EL (cell line): ENCODE measurements at regions not wholly inside any gene's neighbourhood (a gene's known extent, or its start where the extent isn't known, plus 50 kb on each side); places are given as distances from the start of the nearest gene placed in this dataset.
"Not testable (repeated sequence)": the region's sequence is repeated elsewhere in the genome, so short reads cannot be mapped to it uniquely, and the experiment has no call there.

Experiments used
- DNase-seq: peaks from one replicate; pipeline ENCODE4 v3.0.0-alpha.2; 2016

GRCh38 chr3:125697979-125698640, 102.8 kb upstream of the OSBPL11 start:
- peak; percentile 44 for DNase-seq

- DNase-seq: no peak
Observed at GRCh38 chr3:125715651-125716050, 120.4 kb upstream of the OSBPL11 start.

DNA sequence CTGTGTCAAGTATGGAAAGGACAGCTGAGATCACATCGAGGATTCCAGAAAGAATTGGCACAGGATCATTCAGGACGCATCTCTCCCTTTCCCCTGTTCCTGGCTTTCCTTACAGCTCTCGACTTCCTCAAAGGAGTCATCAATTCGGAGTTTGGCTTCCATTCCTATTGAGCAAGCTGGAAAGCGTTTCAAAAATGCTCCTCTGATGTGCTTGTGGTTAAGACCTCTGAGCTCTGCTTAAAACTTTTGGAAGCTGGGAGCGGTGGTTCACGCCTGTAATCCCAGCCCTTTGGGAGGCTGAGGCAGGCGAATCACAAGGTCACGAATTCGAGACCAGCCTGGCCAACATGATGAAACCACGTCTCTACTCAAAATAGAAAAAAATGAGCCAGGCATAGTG, 136.9 kb upstream of the OSBPL11 start:
- DNase-seq: peak; percentile 91

- peak; percentile 48 for DNase-seq
Observed at GRCh38 chr3:125741991-125742718, 146.9 kb upstream of the OSBPL11 start.

GRCh38 chr3:125742845-125743244, 147.5 kb upstream of the OSBPL11 start:
- peak; percentile 77 for DNase-seq

GRCh38 chr3:125757050-125757449, 161.8 kb upstream of the OSBPL11 start:
- DNase-seq: not testable (repeated sequence)

DNA sequence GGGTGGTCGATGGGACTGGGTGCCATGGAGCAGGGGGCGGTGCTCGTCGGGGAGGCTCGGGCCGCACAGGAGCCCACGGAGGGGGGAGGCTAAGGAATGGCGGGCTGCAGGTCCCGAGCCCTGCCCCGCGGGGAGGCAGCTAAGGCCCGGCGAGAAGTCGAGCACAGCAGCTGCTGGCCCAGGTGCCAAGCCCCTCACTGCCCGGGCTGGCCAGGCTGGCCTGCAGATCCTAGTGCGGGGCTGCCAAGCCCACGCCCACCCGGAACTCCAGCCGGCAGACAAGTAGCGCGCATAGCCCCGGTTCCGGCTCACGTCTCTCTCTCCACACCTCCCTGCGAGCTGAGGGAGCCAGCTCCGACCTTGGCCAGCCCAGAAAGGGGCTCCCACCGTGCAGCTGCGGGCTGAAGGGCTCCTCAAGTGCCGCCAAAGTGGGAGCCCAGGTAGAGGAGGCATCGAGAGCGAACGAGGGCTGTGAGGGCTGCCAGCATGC, 163.4 kb upstream of the OSBPL11 start:
- DNase-seq: not testable (repeated sequence)

DNA sequence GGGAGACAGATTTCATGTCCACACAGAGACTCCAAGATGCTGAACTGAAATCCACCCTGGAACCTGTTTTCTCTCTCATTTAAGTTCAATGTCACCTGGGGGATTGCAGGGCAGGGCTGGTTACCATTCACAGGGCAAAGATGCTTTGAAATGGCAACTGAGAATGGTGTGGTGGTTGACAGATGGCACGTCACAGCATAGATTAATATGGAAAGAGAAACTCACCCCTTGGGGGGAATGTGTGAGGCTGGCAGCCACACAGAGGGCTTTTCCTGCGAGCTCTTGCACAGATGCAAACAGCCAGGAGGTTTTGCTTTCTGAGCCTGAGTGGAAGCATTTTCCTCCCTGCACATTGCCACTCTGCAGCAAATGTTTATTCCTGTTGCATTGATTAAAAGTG, 167.3 kb upstream of the OSBPL11 start:
- not testable (repeated sequence) for DNase-seq

GRCh38 chr3:125766285-125766826, 171.1 kb upstream of the OSBPL11 start:
- DNase-seq: peak; percentile 56

DNA sequence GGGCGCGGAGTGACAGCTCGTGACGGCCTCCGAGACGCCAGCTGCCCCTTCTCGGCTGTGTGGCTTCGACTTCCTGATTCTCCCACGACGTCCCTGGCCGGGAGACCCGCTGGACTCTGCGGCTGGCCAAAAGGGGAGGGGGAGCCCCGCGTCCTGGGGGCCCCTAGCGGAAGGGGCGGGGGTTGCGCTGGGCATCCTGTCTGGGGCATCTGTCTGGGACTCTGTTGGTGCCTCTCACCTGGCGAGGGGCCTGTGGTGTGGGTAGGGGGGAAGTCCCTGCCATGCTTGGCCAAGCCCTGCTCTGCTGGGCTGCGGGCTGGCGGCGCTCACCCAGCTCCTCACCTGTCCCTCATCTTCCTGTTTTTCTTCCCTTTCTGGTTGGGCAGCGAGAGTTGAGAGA, 171.6 kb upstream of the OSBPL11 start:
- not testable (repeated sequence) for DNase-seq

GRCh38 chr3:125767641-125768040, 172.3 kb upstream of the OSBPL11 start:
- no peak for DNase-seq

DNA sequence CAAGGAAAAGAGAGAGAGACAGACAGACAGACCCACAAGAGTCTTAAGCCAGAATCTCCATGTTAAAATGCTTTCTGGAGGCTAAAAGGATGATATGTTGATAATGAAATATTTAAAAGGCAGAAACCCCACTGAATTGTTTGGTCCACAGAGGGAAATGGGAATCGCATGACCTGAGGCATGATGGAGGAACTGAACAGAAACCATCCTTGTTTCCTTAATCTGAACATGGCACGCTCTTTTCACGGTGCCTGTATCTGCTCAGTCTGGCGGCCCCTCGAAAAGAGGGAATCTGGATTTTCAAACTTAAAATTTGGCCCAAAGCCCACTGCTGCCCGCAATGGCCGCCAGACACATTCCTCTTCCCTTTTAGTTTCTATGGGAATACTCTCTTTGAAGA, 173.5 kb upstream of the OSBPL11 start:
- DNase-seq: not testable (repeated sequence)

DNA sequence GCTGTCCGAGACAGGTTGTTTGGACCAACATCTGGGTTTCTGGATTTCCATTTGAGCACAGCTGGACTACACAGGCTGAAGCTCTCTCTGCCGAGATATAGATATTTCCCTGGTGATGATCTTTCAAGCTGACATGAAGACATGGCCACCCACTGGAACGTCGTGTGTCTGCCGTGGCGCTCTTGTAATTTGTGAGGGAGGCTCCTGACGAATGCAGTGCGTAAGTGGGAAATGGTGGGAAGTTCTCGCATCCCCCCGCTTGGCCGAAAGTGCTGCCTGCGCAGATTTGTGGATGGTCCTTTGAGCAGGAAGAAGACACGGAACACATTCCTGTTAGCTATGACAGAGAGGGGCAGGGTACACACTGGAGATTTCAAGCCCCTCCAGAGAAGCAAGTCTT, 176.2 kb upstream of the OSBPL11 start:
- DNase-seq: not testable (repeated sequence)

DNA sequence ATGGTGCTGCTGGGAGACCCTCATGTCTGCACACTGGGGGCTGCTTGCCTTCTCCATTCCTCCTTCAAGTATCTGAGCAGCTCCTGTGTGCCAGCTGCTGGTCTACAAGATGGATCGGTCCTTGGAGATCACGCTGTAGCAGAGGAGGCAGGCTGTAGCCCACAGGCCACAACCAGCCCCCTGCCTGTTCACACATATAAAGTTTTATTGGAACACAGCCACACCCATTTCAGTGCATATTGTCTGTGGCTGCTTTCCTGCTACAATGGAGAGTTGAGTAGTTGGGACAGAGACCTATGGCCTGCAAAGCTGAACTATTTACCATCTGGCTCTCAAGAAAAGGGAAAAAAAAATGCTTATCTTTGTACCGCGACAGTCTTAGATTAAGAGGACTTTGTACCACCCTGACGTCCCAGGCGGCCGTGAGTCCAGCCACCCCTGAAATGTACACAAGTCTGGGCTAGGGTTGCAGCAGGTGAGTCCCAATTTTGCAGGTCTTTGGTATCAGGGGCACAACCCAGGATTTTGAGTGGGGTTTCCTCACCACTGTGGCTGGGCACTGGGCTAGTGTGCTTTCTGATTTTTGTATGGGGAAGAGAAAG, 179.2 kb upstream of the OSBPL11 start:
- not testable (repeated sequence) for DNase-seq

DNA sequence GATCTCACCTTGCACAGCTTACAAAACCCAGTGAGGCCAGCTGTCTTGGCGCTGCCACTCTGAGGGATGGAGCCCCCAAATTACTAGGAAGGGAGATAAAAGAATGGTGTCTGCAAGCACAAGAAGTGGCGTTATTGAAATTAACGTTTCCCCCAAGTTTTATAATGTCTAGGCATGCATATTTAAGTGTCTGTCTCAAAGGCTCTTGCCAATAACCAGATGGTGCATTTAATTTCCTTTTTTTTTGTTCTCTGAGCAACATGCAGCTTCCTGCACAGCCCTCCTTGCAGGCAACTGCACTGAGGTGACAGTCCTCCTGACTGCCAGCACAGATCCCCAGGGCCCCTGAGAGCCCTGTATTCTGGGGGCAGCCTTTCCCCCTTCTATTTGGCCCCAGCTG, 179.8 kb upstream of the OSBPL11 start:
- not testable (repeated sequence) for DNase-seq

- not testable (repeated sequence) for DNase-seq
Observed at GRCh38 chr3:125775606-125776294, 180.5 kb upstream of the OSBPL11 start.

DNA sequence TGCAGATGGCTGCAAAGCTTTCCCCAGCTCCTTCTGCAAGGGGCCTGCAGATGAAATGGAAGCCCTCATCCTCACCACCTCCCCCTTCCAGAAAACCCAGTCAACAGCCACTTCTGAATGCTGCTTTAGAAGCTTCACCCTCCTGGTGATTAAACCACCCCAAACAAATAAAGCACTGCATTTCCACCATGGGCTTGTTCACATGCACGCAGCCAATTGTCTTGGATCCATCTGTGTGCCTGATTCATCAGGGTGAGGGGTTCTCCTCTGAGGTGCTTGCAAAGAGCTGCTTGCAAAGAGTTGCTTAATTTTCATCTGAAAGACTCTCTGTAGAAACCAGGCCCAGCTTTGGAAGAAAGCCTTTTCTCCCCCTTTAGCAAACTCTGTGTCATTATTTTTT, 184.0 kb upstream of the OSBPL11 start:
- not testable (repeated sequence) for DNase-seq

- not testable (repeated sequence) for DNase-seq
Observed at GRCh38 chr3:125779918-125780317, 184.6 kb upstream of the OSBPL11 start.

- DNase-seq: not testable (repeated sequence)
Observed at GRCh38 chr3:125781678-125782077, 186.4 kb upstream of the OSBPL11 start.

- DNase-seq: not testable (repeated sequence)
Observed at GRCh38 chr3:125790312-125790711, 178.7 kb upstream of the ROPN1B start.

GRCh38 chr3:125791021-125791420, 178.0 kb upstream of the ROPN1B start:
- DNase-seq: peak; percentile 31

GRCh38 chr3:125810010-125810409, 159.0 kb upstream of the ROPN1B start:
- DNase-seq: not testable (repeated sequence)

- DNase-seq: peak; percentile 72
Observed at GRCh38 chr3:125822175-125822574, 146.8 kb upstream of the ROPN1B start.
